Tibial artery (tissue), 4 donors: ENCODE measurements at regions not wholly inside any gene's neighbourhood (a gene's known extent, or its start where the extent isn't known, plus 50 kb on each side); places are given as distances from the start of the nearest gene placed in this dataset.

ENCODE experiments used
- DNase-seq, 2 donors: peaks; one replicate each; pipeline ENCODE4 v3.0.0-alpha.2; 2019
- H3K27ac ChIP-seq, 2 donors: fragments of 200-600 bp; sonication (generic) in 1 of 2; 1 replicate in 1 of 2; 2 replicates in 1 of 2; pipeline ENCODE4 v1.5.1; 2018 to 2019; ENCODE audit warnings: mild to moderate bottlenecking in 1 of 2
- H3K27me3 ChIP-seq, 2 donors: fragments of 200-600 bp; sonication (generic) in 1 of 2; one replicate each; pipeline versions ENCODE4 v1.5.1 to v1.6.0; 2016 to 2019
- H3K36me3 ChIP-seq, 3 donors: fragments of 200-600 bp; sonication (generic) in 2 of 3; one replicate each; pipeline ENCODE4 v1.5.1; 2016 to 2019; ENCODE audit warnings: mild to moderate bottlenecking in 2 of 3
- H3K4me1 ChIP-seq, 4 donors: fragments of 200-600 bp; sonication (generic) in 2 of 4; 1 replicate in 3 of 4; 2 replicates in 1 of 4; pipeline ENCODE4 v1.5.1; 2016 to 2019
- H3K4me3 ChIP-seq, 2 donors: fragments of 200-600 bp; sonication (generic) in 1 of 2; 1 replicate in 1 of 2; 2 replicates in 1 of 2; pipeline ENCODE4 v1.5.1; 2018 to 2019; ENCODE audit warnings: mild to moderate bottlenecking in 2 of 2
- H3K9me3 ChIP-seq, 3 donors: fragments of 200-600 bp; sonication (generic) in 1 of 3; one replicate each; pipeline ENCODE4 v1.5.1; 2016 to 2019
- CTCF ChIP-seq, 2 experiments: fragments of 200-600 bp in 1 of 2; fragments of 450-650 bp in 1 of 2; IDR thresholded peaks; one replicate each; pipeline ENCODE4 v1.5.1; 2017 to 2019; ENCODE audit warnings: antibody characterized with exemption in 2 of 2, mild to moderate bottlenecking in 1 of 2, moderate library complexity in 1 of 2
- intact Hi-C: fragments of 100-400 bp; cut with DNase I; formaldehyde crosslinking; loops from one replicate; pipeline ENCODE4 v1.15.0; 2023; ENCODE audit warnings: low total_unique reads

- no peak for TF ChIP-seq CTCF (IDR thresholded peaks at IDR 0.05)
- Histone ChIP-seq H3K27ac (no peak overlapping the region), H3K4me3 (no peak overlapping the region), H3K27me3 (no peaks in the 10 kb centered on the region), H3K36me3 (no peaks in the 10 kb centered on the region), H3K9me3 (no peaks in the 10 kb centered on the region), H3K4me1 (no peaks in the 10 kb centered on the region)
- DNase-seq, result no peak
- intact Hi-C loops, result no loop called here
These were observed 230.4 kb upstream of the HS6ST1 start for GRCh38 chr2:128549094-128549493.

GRCh38 chr2:128549646-128550260 lies 231.1 kb upstream of the HS6ST1 start:
- no peaks in the 10 kb centered on the region for H3K4me1 ChIP-seq
- H3K9me3 ChIP-seq, result no peaks in the 10 kb centered on the region
- no peak overlapping the region for H3K27ac ChIP-seq
- no peak for TF ChIP-seq CTCF (IDR thresholded peaks at IDR 0.05)
- no peak for DNase-seq
- intact Hi-C loops, result no loop called here
- H3K4me3 ChIP-seq, result no peak overlapping the region
- H3K36me3 ChIP-seq, result no peaks in the 10 kb centered on the region
- H3K27me3 ChIP-seq, result no peaks in the 10 kb centered on the region

GRCh38 chr2:128550389-128550788 lies 231.7 kb upstream of the HS6ST1 start:
- intact Hi-C loops, result no loop called here
- TF ChIP-seq CTCF (IDR thresholded peaks at IDR 0.05), result no peak
- H3K4me1 ChIP-seq, result no peaks in the 10 kb centered on the region

GRCh38 chr2:128550801-128551416 lies 232.2 kb upstream of the HS6ST1 start:
- H3K4me3 ChIP-seq, result no peak overlapping the region
- TF ChIP-seq CTCF (IDR thresholded peaks at IDR 0.05), result no peak
- intact Hi-C loops, result no loop called here
- no peaks in the 10 kb centered on the region for H3K27me3 ChIP-seq
- no peak for DNase-seq
- no peak overlapping the region for H3K27ac ChIP-seq
- H3K9me3 ChIP-seq, result no peaks in the 10 kb centered on the region
- H3K36me3 ChIP-seq, result no peaks in the 10 kb centered on the region
- H3K4me1 ChIP-seq, result no peaks in the 10 kb centered on the region

More at GRCh38 chr2:128550389-128550788, 231.7 kb upstream of the HS6ST1 start:
- Histone ChIP-seq H3K27ac (no peak overlapping the region), H3K4me3 (no peak overlapping the region), H3K9me3 (no peaks in the 10 kb centered on the region), H3K27me3 (no peaks in the 10 kb centered on the region), H3K36me3 (no peaks in the 10 kb centered on the region)
- DNase-seq, result no peak

GRCh38 chr2:128551435-128551834 lies 232.8 kb upstream of the HS6ST1 start:
- Histone ChIP-seq H3K36me3 (no peaks in the 10 kb centered on the region), H3K9me3 (no peaks in the 10 kb centered on the region), H3K27me3 (no peaks in the 10 kb centered on the region), H3K4me1 (no peaks in the 10 kb centered on the region), H3K27ac (no peak overlapping the region), H3K4me3 (no peak overlapping the region)
- intact Hi-C loops, result no loop called here
- TF ChIP-seq CTCF (IDR thresholded peaks at IDR 0.05), result no peak
- DNase-seq, result no peak
